SK-N-SH (cell line): ENCODE measurements at regions not wholly inside any gene's neighbourhood (a gene's known extent, or its start where the extent isn't known, plus 50 kb on each side); places are given as distances from the start of the nearest gene placed in this dataset.
A peak's percentile ranks its signal among the peaks of the same experiment; 100 is the strongest.

ENCODE experiments used
- CTCF ChIA-PET: fragments of 300-600, 350-600 bp; formaldehyde crosslinking; extraction: SDS; loops from one replicate; lab custom pipeline; 2021; lab: Yijun Ruan, JAX
- POLR2A ChIA-PET: fragments of 350-600 bp; sonication (Branson Sonifier 250); formaldehyde crosslinking; extraction: SDS; loops from one replicate; lab custom pipeline; 2020; ENCODE audit warnings: antibody characterized with exemption, inconsistent platforms; lab: Yijun Ruan, JAX
- DNase-seq: peaks from one replicate; pipeline ENCODE4 v3.0.0; 2012
- H2AFZ ChIP-seq: fragments of 200-600 bp; sonication (generic); 2 replicates; pipeline ENCODE4 v1.8.1; 2016; ENCODE audit warnings: antibody characterized with exemption, mild to moderate bottlenecking, low read depth
- H3F3A ChIP-seq: fragments of 200-600 bp; sonication (generic); replicated peaks from 2 replicates; pipeline ENCODE3; 2016; ENCODE audit warnings: antibody characterized with exemption, mild to moderate bottlenecking; ENCODE audit not compliant: insufficient read depth
- H3K27ac ChIP-seq, 2 experiments: fragments of 200-500 bp in 1 of 2; fragments of 200-600 bp in 1 of 2; sonication (Bioruptor generic) in 1 of 2; sonication (generic), shearing (Covaris generic) in 1 of 2; 2 replicates each; pipeline versions ENCODE4 v1.5.1 to v1.6.1; 2014 to 2016; ENCODE audit warnings: low read depth in 2 of 2, inconsistent platforms in 1 of 2, low read length in 1 of 2, mild to moderate bottlenecking in 1 of 2, mixed read lengths in 1 of 2
- H3K27me3 ChIP-seq: fragments of 200-600 bp; sonication (generic), shearing (Covaris generic); 2 replicates; pipeline ENCODE4 v1.6.1; 2016; ENCODE audit warnings: mixed run types; ENCODE audit not compliant: insufficient read depth
- H3K36me3 ChIP-seq, 2 experiments: fragments of 200-500 bp in 1 of 2; fragments of 200-600 bp in 1 of 2; sonication (Bioruptor generic) in 1 of 2; sonication (generic) in 1 of 2; replicated peaks in 1 of 2; 2 replicates each; pipeline versions ENCODE3 to v1.5.1; 2014 to 2016; ENCODE audit warnings: low read length in 1 of 2, mild to moderate bottlenecking in 1 of 2; ENCODE audit not compliant: insufficient read depth in 2 of 2, control insufficient read depth in 1 of 2
- H3K4me1 ChIP-seq, 2 experiments: fragments of 200-500 bp in 1 of 2; fragments of 200-600 bp in 1 of 2; sonication (Bioruptor generic) in 1 of 2; sonication (generic), shearing (Covaris generic) in 1 of 2; 2 replicates each; pipeline versions ENCODE4 v1.5.1 to v1.6.1; 2014 to 2016; ENCODE audit warnings: low read depth in 1 of 2, low read length in 1 of 2, mixed run types in 1 of 2; ENCODE audit not compliant: insufficient read depth in 2 of 2, control insufficient read depth in 1 of 2
- H3K4me2 ChIP-seq: fragments of 200-600 bp; sonication (generic), shearing (Covaris generic); 2 replicates; pipeline ENCODE4 v1.6.1; 2017; ENCODE audit warnings: mixed run types
- H3K4me3 ChIP-seq, 2 experiments: fragments of 200-500 bp in 1 of 2; fragments of 200-600 bp in 1 of 2; sonication (Bioruptor generic) in 1 of 2; sonication (generic), shearing (Covaris generic) in 1 of 2; 2 replicates each; pipeline versions ENCODE4 v1.5.1 to v1.8.1; 2014 to 2016; ENCODE audit warnings: low read depth in 2 of 2, inconsistent platforms in 1 of 2, low read length in 1 of 2, mild to moderate bottlenecking in 1 of 2, mixed read lengths in 1 of 2, moderate library complexity in 1 of 2
- H3K79me2 ChIP-seq: fragments of 200-600 bp; sonication (generic); 2 replicates; pipeline ENCODE4 v1.8.1; 2017; ENCODE audit warnings: mild to moderate bottlenecking; ENCODE audit not compliant: insufficient read depth
- H3K9ac ChIP-seq: fragments of 200-600 bp; sonication (generic); 2 replicates; pipeline ENCODE4 v1.6.1; 2017; ENCODE audit warnings: mixed run types
- H3K9me2 ChIP-seq: fragments of 200-600 bp; sonication (generic); 2 replicates; pipeline ENCODE4 v1.6.1; 2017; ENCODE audit warnings: mixed run types
- H3K9me3 ChIP-seq: fragments of 200-600 bp; sonication (generic); 2 replicates; pipeline ENCODE4 v1.6.1; 2017; ENCODE audit warnings: mixed run types, mild to moderate bottlenecking, moderate library complexity
- H4K20me1 ChIP-seq: fragments of 200-600 bp; sonication (generic); 2 replicates; pipeline ENCODE4 v1.6.1; 2017; ENCODE audit warnings: mild to moderate bottlenecking, mixed run types; ENCODE audit not compliant: insufficient read depth
- CTCF ChIP-seq: fragments of 200-600 bp; sonication (generic); IDR thresholded peaks from 2 replicates; pipeline ENCODE4 v1.6.1; 2017; ENCODE audit warnings: antibody characterized with exemption, mild to moderate bottlenecking, moderate library complexity
- ELF1 ChIP-seq: IDR thresholded peaks from 2 replicates; pipeline ENCODE4 v1.4.0; 2012
- EZH2phosphoT487 ChIP-seq: fragments of 200-600 bp; sonication (generic); IDR thresholded peaks from 2 replicates; pipeline ENCODE4 v1.6.1; 2017; ENCODE audit warnings: low read depth, mixed run types, mild to moderate bottlenecking, antibody characterized with exemption, moderate library complexity, borderline replicate concordance
- GATA2 ChIP-seq: sonication (generic); formaldehyde crosslinking; IDR thresholded peaks from 2 replicates; pipeline ENCODE4 v1.5.0; 2020; ENCODE audit warnings: mild to moderate bottlenecking, missing genetic modification reagents
- IRF3 ChIP-seq: fragments of 150-350 bp; IDR thresholded peaks from 2 replicates; pipeline ENCODE4 v1.6.1; 2016; ENCODE audit warnings: mild to moderate bottlenecking, low read depth, low read length
- MEF2A ChIP-seq: IDR thresholded peaks from 2 replicates; pipeline ENCODE4 v1.4.0; 2012; ENCODE audit warnings: low read depth, borderline replicate concordance
- NRF1 ChIP-seq: IDR thresholded peaks from 2 replicates; pipeline ENCODE4 v1.6.1; 2012; ENCODE audit warnings: low read depth, mild to moderate bottlenecking, low read length
- POLR2AphosphoS5 ChIP-seq: IDR thresholded peaks from 2 replicates; pipeline ENCODE4 v1.6.1; 2012; ENCODE audit warnings: low read depth, low read length
- RAD21 ChIP-seq: IDR thresholded peaks from 2 replicates; pipeline ENCODE4 v1.6.1; 2012; ENCODE audit warnings: mild to moderate bottlenecking, low read length
- REST ChIP-seq: IDR thresholded peaks from 2 replicates; pipeline ENCODE4 v1.6.1; 2012; ENCODE audit warnings: mild to moderate bottlenecking, low read depth, low read length, moderate library complexity
- SIN3A ChIP-seq: IDR thresholded peaks from 2 replicates; pipeline ENCODE4 v1.6.1; 2012; ENCODE audit warnings: low read depth, mild to moderate bottlenecking, low read length, moderate library complexity, borderline replicate concordance
- TAF1 ChIP-seq: IDR thresholded peaks from 2 replicates; pipeline ENCODE4 v1.6.1; 2012; ENCODE audit warnings: low read depth, mild to moderate bottlenecking, low read length, moderate library complexity, borderline replicate concordance
- TCF12 ChIP-seq: IDR thresholded peaks from 2 replicates; pipeline ENCODE4 v1.4.0; 2012
- TEAD4 ChIP-seq: IDR thresholded peaks from 2 replicates; pipeline ENCODE4 v1.4.0; 2012; ENCODE audit warnings: mild to moderate bottlenecking, borderline replicate concordance; ENCODE audit not compliant: insufficient read depth
- USF1 ChIP-seq: IDR thresholded peaks from 2 replicates; pipeline ENCODE4 v1.4.0; 2012; ENCODE audit warnings: low read depth, borderline replicate concordance
- YY1 ChIP-seq: IDR thresholded peaks from 2 replicates; pipeline ENCODE4 v1.4.0; 2012; ENCODE audit warnings: low read depth, mild to moderate bottlenecking
- WGBS: methylation state at CpG from one replicate; pipeline ENCODE4 v1.1.6; 2017; ENCODE audit warnings: low lambda C conversion rate; 5-methylcytosine and 5-hydroxymethylcytosine counted together

- no peaks in the 10 kb centered on the region for H3K79me2 ChIP-seq
- TF ChIP-seq SIN3A (no peak), RAD21 (peak; percentile 33; the same call in 1 of the 2 replicates), CTCF (peak; percentile 57)
- no peaks in the 10 kb centered on the region for H3K36me3 ChIP-seq
- POLR2A ChIA-PET = no interaction called here
- no peak overlapping the region for H2AFZ ChIP-seq
- H3K27ac ChIP-seq = no peak overlapping the region
- no peak overlapping the region for H3K4me3 ChIP-seq
- WGBS = 4% methylated on average over 1 of the region's 1 CpG
- no peaks in the 10 kb centered on the region for H3K27me3 ChIP-seq
- no peak overlapping the region for H3K4me2 ChIP-seq
- 0 out of 2 replicates have a peak, but pooled peaks cover 2% of the 10 kb centered on the region for H3K9me2 ChIP-seq
- H3K9ac ChIP-seq = no peak overlapping the region
- no peaks in the 10 kb centered on the region; the same call in 1 of the 2 replicates for H3K9me3 ChIP-seq
- no peak for DNase-seq
- CTCF ChIA-PET = interaction anchor here (3.0 kb wide), 1 partner anchor 436 kb away, joined by 9 read pairs; no protein-coding TSS in a partner anchor
- no peaks in the 10 kb centered on the region for H3F3A ChIP-seq
- H3K4me1 ChIP-seq = peaks cover 0 to 6% of the 10 kb centered on the region in 2 experiments; a peak in 2 of 4 replicates
- H4K20me1 ChIP-seq = no peaks in the 10 kb centered on the region
These were observed 456.8 kb upstream of the GJE1 start for GRCh38 chr6:141675957-141676356.

- no peak for DNase-seq
- H3K4me1 ChIP-seq = no peaks in the 10 kb centered on the region
- H3K9me2 ChIP-seq = 0 out of 2 replicates have a peak, but pooled peaks cover 2% of the 10 kb centered on the region
- no peaks in the 10 kb centered on the region for H3K36me3 ChIP-seq
- no peaks in the 10 kb centered on the region for H3F3A ChIP-seq
- 31% methylated on average over 6 of the region's 7 CpGs for WGBS
- H3K27me3 ChIP-seq = no peaks in the 10 kb centered on the region
- H3K9me3 ChIP-seq = no peaks in the 10 kb centered on the region
- H3K79me2 ChIP-seq = no peaks in the 10 kb centered on the region
- H3K4me2 ChIP-seq = no peak overlapping the region
- no peaks in the 10 kb centered on the region for H4K20me1 ChIP-seq
- ChIA-PET POLR2A (no interaction called here), CTCF (no interaction called here)
- H2AFZ ChIP-seq = no peak overlapping the region
- no peak overlapping the region for H3K4me3 ChIP-seq
- no peak overlapping the region for H3K9ac ChIP-seq
- no peak overlapping the region for H3K27ac ChIP-seq
- TF ChIP-seq ELF1 (no peak), MEF2A (no peak), REST (no peak), GATA2 (CRISPR knock-in tag) (no peak), POLR2AphosphoS5 (no peak), TAF1 (no peak), CTCF (no peak), YY1 (no peak), TEAD4 (no peak), TCF12 (no peak), USF1 (no peak), NRF1 (no peak), EZH2phosphoT487 (no peak), IRF3 (no peak)
These were observed 463.6 kb upstream of the GJE1 start for GRCh38 chr6:141669141-141669540.
